ENCODE measurements at regions not wholly inside any gene's neighbourhood (a gene's known extent, or its start where the extent isn't known, plus 50 kb on each side); places are given as distances from the start of the nearest gene placed in this dataset.

GRCh38 chr1:4127592-4128140 is 227.6 kb upstream of the C1orf174 start:
- no peak overlapping the region for H3K4me3 ChIP-seq (ENCODE audit: low read length)
- DNase-seq (ENCODE audit: low read depth), result no peak
- no peak for TF ChIP-seq CTCF (IDR thresholded peaks at IDR 0.05; ENCODE audit: insufficient read depth, low read depth, low read length, missing control alignments)

- DNase-seq (ENCODE audit: low read depth), result no peak
- no peak overlapping the region for H3K4me3 ChIP-seq (ENCODE audit: low read length)
- TF ChIP-seq CTCF (IDR thresholded peaks at IDR 0.05; ENCODE audit: insufficient read depth, low read depth, low read length, missing control alignments), result no peak
Measured at GRCh38 chr1:4128616-4129015, 228.5 kb upstream of the C1orf174 start.

GRCh38 chr1:4129693-4130092 is 229.6 kb upstream of the C1orf174 start:
- DNase-seq (ENCODE audit: low read depth), result no peak
- no peak overlapping the region for H3K4me3 ChIP-seq (ENCODE audit: low read length)
- no peak for TF ChIP-seq CTCF (IDR thresholded peaks at IDR 0.05; ENCODE audit: insufficient read depth, low read depth, low read length, missing control alignments)

- TF ChIP-seq CTCF (IDR thresholded peaks at IDR 0.05; ENCODE audit: insufficient read depth, low read depth, low read length, missing control alignments), result no peak
- no peak for DNase-seq (ENCODE audit: low read depth)
- H3K4me3 ChIP-seq (ENCODE audit: low read length), result no peak overlapping the region
Measured at GRCh38 chr1:4130096-4130495, 230.0 kb upstream of the C1orf174 start.

GRCh38 chr1:4131734-4132133 is 231.7 kb upstream of the C1orf174 start:
- H3K4me3 ChIP-seq (ENCODE audit: low read length), result no peak overlapping the region
- no peak for TF ChIP-seq CTCF (IDR thresholded peaks at IDR 0.05; ENCODE audit: insufficient read depth, low read depth, low read length, missing control alignments)
- no peak for DNase-seq (ENCODE audit: low read depth)

- TF ChIP-seq CTCF (IDR thresholded peaks at IDR 0.05; ENCODE audit: insufficient read depth, low read depth, low read length, missing control alignments), result no peak
- no peak overlapping the region for H3K4me3 ChIP-seq (ENCODE audit: low read length)
- no peak for DNase-seq (ENCODE audit: low read depth)
Measured at GRCh38 chr1:4132352-4133296, 232.6 kb upstream of the C1orf174 start.

All from epithelial cell of esophagus (primary cell).